Cardiac fibroblast (primary cell): ENCODE measurements at regions not wholly inside any gene's neighbourhood (a gene's known extent, or its start where the extent isn't known, plus 50 kb on each side); places are given as distances from the start of the nearest gene placed in this dataset.

Experiments used
- DNase-seq, 2 donors: peaks; one replicate each; pipeline versions ENCODE4 v3.0.0 to v3.0.0-alpha.2; 2010; ENCODE audit warnings: low read depth in 2 of 2
- H3K4me3 ChIP-seq, 2 donors: replicated peaks in 1 of 2; 1 replicate in 1 of 2; 2 replicates in 1 of 2; pipeline ENCODE4 v1.5.1; 2011; ENCODE audit warnings: low read depth in 2 of 2, low read length in 2 of 2, mild to moderate bottlenecking in 2 of 2, moderate library complexity in 1 of 2
- TF ChIP-seq, protein P1 (sequence below): IDR thresholded peaks from one replicate; pipeline ENCODE4 v1.5.1; 2011; ENCODE audit warnings: low read depth, mild to moderate bottlenecking, low read length, inconsistent platforms

GRCh38 chr9:100662122-100662521 is 84.2 kb downstream of the CAVIN4 start:
- TF ChIP-seq, protein P1, sequence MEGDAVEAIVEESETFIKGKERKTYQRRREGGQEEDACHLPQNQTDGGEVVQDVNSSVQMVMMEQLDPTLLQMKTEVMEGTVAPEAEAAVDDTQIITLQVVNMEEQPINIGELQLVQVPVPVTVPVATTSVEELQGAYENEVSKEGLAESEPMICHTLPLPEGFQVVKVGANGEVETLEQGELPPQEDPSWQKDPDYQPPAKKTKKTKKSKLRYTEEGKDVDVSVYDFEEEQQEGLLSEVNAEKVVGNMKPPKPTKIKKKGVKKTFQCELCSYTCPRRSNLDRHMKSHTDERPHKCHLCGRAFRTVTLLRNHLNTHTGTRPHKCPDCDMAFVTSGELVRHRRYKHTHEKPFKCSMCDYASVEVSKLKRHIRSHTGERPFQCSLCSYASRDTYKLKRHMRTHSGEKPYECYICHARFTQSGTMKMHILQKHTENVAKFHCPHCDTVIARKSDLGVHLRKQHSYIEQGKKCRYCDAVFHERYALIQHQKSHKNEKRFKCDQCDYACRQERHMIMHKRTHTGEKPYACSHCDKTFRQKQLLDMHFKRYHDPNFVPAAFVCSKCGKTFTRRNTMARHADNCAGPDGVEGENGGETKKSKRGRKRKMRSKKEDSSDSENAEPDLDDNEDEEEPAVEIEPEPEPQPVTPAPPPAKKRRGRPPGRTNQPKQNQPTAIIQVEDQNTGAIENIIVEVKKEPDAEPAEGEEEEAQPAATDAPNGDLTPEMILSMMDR, result no peak
- DNase-seq, result no peak
- H3K4me3 ChIP-seq, result no peak overlapping the region

DNA sequence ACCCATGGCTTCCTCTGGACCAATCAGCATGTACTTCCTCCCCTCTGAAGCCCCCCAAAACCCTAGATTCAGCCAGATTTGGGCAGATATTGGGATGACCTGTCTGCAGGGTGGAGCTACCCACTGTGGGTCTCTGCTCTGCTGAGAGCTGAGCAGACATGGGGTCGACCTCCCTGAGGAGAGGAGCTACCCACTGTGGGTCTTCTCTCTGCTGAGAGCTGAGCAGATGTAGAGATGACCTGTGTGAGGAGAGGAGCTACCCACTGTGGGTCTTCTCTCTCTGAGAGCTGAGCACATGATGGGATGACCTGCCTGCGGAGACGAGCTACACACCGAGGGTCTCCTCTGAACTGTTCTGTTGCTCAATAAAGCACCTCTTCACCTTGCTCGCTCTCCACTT is 89.6 kb downstream of the CAVIN4 start:
- DNase-seq, result no peak
- TF ChIP-seq, protein P1, result no peak
- H3K4me3 ChIP-seq, result no peak overlapping the region

DNA sequence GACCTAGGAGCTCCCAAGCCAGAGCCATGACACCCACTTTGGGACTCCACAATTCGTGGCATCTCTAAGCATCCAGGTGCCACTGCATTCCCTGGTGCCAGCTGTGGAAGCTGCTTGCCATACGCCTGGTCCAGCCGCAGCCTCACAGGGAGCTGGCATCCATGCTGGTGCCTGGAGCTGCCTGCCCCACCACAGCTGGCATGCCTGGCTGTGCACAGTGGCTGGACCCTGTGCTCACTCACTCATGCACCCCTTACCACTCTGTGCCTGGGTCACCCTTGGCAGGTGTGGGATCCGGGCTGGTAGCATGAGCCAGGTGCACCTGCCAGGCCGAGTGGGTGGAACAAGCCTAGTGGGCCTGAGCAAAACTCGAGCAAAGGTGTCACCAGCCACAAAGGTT is 90.1 kb downstream of the CAVIN4 start:
- H3K4me3 ChIP-seq, result no peak overlapping the region
- no peak for DNase-seq
- TF ChIP-seq, protein P1, result no peak

GRCh38 chr9:100669968-100670367 is 92.1 kb downstream of the CAVIN4 start:
- DNase-seq, result no peak
- H3K4me3 ChIP-seq, result no peak overlapping the region
- TF ChIP-seq, protein P1, result no peak

GRCh38 chr9:100670719-100671118 is 92.8 kb downstream of the CAVIN4 start:
- no peak overlapping the region for H3K4me3 ChIP-seq
- TF ChIP-seq, protein P1, result no peak
- no peak for DNase-seq

DNA sequence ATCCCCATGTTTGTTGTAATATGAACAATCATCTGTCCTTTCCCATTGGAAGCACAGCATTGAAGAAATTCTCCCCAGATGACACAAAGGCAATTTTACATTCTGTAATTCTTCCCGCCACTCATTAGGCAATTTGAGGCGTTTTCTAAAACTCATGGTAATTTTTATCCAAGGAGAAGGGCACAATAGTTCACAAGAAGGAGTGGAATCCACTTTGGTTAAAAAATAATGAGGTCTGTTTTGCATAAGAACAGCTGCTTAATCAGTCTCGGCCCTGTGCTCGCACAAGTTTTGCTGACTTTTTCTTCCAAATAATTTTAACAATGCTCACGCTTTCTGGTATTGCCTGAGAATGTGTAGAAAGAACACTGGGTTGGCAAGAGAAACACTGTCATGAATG is 94.0 kb downstream of the CAVIN4 start:
- TF ChIP-seq, protein P1, result no peak
- no peak for DNase-seq

DNA sequence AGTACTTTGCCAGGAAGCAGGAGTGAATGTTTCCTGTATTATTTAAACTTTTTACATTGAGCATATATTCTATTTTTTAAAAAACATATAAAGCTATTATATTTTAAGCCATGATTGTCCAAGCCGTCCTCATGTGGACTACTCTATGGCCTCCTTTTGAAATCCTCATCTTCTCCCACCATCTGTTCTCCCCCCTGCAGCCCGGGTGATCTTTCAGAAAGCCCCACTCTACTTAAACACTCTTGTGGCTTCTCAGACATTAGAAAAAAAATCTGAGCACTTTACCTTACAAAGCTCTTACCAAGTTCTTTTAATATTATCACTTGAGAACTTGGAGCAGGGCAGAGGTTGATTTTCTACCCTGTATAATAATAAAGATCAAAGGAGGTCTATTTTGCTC is 95.4 kb downstream of the CAVIN4 start:
- TF ChIP-seq, protein P1, result no peak
- DNase-seq, result no peak
- no peak overlapping the region for H3K4me3 ChIP-seq

More for the DNA sequence above, 94.0 kb downstream of the CAVIN4 start:
- H3K4me3 ChIP-seq, result no peak overlapping the region
